Hippocampal formation (tissue), 2 donors: ENCODE measurements at regions not wholly inside any gene's neighbourhood (a gene's known extent, or its start where the extent isn't known, plus 50 kb on each side); places are given as distances from the start of the nearest gene placed in this dataset.

Experiments
- DNase-seq, 2 donors: peaks; one replicate each; lab custom pipeline; 2025; lab: John Stamatoyannopoulos, UW

DNA sequence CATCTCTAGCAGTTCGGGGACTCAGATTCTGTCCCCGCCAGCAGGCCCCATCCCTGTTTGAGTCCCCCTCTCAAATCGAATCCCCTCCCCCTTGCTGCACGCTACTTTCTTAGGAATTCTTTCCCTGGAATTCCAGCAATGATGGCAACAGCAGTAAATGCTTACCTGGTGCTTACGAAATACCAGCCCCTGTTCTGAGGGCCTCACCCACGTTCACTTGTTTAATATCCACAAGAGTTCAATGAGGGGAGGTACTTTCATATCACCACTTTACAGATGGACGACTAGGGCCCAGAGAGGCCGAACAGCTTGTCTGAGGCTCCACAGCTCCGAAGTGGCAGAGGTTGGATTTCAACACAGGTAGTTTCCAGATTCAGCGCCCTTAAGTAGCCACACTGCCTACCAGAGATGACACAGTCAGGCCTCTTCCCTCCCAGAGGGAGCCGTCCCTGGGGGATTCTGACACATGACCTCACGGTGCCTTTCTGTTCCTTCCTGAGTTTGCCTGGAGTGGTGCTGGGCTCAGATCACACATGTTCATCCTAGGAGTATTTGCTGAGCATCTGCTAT lies 120.7 kb upstream of the GSE1 start:
- DNase-seq, result no peak

DNA sequence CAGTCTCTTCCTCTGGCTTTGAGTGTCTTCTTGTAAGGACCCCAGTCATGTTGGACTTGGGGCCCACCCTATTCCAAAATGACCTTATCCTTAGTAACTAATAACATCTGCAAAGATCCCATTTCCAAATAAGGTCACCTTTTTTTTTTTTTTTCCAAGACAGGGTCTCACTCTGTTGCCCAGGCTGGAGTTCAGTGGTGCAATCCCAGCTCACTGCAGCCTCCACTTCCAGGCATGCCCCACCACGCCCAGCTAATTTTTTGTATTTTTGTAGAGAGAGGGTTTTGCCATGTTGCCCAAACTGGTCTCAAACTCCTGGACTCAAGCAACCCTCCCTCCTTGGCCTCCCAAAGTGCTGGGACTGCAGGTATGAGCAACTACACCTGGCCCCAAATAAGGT lies 118.8 kb upstream of the GSE1 start:
- no peak for DNase-seq

DNA sequence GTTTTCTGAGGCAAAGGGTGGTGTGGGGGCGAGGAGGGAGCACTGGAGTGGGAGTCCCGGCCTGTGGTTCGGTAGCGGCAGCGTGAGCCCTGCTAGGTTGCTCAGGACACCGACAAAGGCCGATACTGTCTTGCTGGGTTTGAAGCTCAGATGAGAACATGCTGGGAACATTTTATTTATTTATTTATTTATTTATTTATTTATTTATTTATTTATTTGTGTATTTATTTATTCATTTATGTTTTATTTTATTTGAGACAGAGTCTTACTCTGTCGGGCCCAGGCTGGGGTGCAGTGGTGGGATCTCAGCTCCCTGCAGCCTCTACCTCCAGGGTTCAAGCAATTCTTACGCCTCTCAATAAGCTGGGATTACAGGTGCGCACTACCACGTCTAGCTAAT lies 117.9 kb upstream of the GSE1 start:
- DNase-seq, result no peak

DNA sequence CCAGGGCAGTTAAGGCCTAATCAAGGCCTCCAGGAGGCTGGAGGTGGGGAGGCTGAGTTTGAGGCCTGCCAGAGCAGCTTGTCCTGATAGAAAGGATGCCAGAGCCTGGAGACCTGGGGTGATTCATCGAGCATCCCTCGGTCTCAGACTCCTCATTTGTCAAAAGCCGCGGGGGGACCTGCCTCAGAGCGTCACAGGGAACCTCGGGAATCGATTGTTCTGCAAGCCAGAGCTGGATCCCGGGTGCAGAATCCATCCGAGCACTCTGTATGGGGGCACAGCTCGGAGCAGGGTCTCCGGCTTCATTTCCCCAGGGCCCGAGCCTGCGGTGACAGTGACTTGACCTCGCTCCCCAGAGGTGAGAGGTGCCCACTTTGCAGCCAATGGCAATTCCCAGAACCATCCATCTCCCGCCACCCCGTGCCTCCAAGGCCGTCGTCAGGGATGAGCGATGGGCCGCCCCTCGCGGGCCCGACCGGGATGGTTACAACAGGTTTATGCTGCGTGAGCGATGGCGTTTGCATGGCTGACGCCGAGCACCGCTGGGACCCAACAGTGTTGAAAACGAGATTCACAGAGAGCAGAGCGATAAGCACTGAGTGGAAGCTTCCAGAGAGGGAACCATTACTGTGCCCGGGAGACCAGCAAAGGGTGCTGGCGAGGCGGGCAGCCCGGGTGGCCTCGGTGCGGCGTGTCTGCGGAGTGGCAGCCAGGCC lies 117.1 kb upstream of the GSE1 start:
- DNase-seq, result no peak

DNA sequence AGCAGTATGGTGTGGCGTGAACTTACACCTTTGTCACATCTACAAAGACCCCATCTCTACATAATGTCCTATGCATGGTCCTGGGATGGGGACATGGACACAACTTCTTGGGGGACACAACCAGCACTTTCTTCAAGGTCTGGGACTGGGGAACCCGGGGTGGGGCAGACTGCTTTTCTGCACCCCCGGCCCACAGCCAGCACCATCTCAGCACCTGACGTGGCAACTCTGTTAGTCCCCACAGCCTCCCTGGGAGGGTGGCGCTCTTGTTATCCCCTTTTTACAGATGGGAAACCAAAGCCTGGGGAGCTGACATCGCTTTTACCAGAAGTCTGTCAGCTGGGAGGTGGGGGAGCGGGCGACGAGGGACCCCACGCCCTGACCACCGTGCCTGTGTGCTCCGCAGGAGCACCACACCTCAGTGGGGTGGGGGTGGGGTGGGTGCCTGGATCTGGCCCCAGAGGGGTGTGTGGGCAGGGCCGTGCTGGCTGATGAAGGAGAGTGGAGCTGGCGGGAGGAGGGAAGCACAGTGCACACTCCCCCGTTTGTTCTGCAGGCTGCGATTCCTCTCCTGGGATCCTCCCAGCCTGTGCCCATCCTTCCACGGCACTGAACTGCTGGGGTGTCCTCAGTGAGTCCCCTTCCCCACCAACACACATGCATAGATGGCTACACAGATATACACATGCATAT lies 115.4 kb upstream of the GSE1 start:
- no peak for DNase-seq

DNA sequence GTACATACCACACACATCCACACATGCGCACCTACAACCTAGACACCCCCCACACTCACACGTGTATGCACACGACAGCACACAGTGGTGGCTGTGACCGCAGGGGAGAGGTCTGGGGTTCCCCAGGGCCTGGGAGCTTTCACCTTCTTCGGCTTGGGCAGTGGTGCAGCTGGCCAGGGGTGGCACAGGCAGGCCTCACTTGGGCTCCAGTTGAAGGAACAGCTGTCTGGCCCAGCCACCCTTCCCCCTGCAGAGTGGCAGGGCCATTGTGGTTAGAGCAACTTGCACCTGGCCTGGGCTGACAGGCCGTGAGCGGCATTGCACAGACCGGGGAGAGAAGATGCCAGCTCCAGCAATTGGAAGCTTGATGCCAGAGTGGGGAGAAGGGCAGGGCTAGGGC lies 114.5 kb upstream of the GSE1 start:
- no peak for DNase-seq

DNA sequence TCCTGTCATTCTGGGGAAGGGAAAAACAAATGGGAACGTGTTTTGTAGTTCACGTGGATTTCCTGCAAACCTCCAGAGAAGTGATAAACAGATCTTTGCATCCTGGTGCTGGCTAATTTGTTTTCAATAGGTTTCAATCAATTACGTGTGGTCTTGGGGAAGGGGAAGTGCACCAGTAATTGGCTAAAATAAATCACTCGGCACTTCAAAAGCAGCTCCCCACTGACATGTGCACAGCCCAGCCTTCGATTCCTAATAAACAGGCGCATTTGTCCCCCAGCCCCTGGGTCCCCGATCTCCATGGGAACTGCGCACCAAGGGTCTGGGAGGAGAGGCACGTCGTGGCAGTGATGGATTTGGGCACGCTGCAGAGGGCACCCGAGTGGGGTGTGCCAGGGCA lies 112.9 kb upstream of the GSE1 start:
- DNase-seq, result no peak

DNA sequence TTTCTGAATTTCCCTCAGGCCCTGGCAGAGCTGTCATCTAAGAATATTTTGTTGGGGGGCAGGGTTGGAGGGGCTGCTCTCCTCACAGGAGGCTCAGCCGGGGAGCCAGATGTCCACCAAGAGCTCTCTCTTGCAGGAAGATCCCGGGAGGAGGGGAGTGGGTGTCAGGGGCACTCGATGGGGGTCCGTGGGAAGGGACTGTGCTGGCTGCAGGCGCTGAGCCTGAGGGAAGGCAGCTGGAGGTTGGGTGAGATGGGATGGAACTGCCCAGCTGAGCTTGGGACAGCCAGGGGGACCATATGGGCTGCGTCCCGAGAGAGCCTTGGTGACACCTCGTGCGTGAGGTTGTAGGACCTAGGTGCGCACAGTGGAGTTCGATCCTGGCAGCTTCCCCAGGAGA lies 111.2 kb upstream of the GSE1 start:
- DNase-seq, result no peak

DNA sequence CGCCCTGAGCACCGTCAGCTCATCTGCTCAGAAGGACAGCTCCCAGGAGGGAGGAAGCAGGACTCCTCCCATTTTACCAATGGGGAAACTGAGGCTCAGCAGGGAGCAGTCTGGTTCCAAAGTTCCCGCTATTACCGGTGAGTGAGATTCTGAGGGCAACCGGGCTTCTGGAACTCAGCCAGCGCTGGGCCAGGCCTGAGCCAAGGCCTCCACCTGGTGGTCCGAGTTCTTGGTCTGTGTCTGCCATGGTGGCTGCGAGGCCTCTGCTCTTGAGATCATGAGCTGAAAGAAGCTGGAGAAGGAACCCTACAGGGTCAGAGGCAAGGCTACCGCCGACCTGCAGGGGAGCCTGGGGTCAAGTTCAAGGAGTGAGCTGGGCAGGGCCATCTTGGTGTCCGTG lies 110.8 kb upstream of the GSE1 start:
- no peak for DNase-seq

DNA sequence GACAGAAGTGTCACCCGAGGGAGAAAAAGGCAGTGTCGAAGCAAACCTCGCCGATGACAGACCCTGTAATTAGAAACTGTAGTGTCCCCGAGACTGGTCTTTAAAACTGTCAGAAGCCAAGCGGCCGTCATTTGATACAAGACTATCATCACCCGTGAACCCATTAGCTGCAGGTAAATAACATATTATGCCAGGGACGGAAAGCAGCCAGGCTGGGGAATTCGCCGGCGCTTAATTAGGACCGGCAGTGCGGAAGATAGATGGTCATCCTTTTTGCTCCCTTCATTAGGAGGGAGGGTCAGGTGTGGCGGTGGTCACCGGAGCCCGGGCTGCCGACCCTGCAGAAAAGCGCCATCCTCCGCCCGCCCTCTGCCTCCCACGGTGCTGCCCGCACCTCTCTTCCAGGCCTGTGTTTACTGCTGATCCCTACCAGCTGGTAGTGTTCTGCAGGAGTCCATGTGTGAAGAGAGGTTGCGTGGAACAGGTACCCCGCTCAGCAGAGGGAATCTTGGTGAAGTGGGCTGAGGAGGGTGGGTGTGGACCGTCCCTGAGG lies 109.4 kb upstream of the GSE1 start:
- no peak for DNase-seq

DNA sequence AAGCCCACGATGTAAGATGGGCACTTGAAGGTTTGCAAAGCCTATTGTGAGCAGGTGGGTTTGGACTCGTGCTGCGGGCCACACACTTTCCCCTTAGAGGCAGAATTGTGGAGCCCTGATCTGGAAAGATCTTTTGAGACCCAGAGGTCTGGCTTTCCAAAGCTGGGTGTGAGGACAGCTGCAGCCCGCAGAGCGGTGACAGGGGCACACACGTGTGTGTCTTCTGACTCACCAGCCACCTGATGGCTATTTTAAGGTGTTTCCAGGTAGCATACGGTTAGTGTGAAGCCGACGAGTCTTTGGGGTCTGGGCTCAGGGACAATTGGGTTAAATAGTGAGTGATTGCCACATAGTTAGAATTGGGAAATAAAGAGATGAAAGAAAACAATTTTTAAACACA lies 108.9 kb upstream of the GSE1 start:
- no peak for DNase-seq

DNA sequence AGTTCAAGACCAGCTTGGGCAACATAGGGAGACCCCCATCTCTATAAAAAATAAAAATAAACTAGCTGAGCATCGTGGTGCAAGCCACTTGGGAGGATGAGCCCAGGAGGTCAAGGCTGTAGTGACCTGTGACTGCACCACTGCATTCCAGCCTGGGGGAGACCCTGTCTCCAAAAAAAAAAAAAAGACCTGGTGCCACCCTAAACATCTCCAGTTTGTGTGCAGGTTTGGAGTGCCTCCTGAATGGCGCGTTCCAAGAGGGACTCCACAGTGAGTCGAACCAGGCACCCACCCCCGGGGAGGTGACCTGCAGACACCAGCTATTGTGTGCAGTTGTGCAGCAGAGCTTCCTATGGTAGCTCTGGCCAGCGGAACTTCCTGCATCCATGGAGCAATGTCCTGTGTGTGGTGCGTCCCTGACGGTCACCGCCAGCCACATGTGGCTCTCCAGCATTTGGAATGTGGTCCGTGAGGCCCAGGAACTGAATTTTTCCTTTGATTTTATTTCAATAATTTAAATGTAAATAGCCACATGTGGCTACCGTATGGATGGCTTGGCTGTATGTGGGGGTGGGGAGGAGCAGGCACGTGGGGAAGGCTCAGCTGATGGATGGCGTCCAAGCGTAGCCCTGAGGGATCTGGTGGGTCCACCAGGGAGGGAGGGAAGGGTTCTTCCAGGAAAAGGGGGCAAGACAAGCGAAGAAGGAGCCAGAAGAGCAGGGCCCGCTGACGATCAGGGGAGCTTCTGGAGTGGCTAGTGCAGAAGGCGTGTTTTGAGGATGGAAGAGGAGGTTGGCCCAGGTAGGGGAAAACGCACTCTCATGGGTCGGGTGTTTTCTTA lies 107.1 kb upstream of the GSE1 start:
- no peak for DNase-seq

DNA sequence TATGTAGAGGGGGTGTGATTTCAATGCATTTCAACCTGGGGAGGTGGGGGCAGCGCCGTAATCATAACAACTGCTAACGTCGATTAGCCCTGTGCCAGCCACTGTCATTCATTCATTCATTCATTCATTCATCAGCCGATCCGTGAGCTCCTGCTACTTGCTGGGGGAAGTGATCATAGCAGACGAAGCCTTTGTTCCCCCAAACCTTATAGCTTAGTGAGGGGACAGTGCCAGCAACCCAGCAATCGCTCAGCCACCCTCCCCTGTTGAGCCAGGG lies 106.5 kb upstream of the GSE1 start:
- no peak for DNase-seq

DNA sequence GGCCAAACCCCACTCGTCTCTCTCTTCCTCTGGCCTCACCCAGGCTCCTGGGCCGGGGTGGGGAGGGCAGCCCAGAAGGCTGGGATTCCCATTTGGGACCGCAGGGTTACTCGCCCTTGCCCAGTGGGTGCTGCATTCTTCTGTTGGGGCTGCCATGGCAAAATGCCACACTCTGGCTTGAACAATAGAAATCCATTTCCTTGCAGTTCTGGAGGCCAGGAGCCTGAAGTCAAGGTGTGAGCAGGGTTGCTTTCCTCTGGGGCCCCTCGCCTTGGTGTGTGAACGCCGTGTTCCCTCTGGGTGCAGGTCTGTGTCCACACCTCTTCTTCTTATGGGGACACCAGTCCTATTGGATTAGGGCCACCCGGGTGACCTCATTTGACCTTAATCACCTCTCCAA lies 105.8 kb upstream of the GSE1 start:
- no peak for DNase-seq

DNA sequence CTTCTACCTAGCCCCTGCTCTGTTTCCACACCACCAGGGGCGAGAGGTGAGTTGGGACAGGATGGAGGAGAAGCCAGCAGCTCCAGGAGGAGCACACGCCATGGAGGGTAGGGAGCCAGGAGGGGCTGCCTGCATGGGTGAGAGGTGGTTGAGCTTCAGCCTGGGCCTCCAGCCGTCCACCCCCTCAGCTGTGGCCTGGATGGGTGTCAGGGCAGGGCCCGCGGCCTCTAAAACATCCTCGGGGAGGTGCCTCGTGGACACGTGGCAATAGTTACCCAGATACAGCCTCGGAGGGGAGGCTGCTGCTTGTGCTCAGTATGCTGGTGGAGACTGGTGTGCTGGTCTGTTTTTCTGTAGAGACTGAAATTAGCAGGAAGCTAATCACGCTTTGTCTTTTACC lies 104.7 kb upstream of the GSE1 start:
- DNase-seq, result no peak

DNA sequence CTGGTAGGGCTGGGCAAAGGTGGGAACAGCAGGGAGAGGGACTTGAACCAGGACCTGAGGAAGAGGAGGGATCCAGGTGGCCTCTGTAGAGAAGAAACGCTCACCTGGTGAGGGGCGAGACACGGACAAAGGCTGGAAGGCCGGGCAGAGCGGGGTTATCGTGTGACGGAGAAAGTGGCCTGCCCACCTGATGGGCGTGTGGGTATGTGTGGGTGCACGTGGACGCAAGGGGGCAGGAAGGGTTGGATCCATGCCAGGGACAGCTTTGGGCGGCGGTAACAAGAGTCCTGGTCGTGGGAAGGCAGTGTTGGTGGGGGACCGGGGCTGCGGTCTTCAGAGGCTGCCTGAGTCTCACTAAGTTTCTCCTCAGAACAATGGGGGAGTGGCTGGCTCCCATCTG lies 104.1 kb upstream of the GSE1 start:
- DNase-seq, result no peak

DNA sequence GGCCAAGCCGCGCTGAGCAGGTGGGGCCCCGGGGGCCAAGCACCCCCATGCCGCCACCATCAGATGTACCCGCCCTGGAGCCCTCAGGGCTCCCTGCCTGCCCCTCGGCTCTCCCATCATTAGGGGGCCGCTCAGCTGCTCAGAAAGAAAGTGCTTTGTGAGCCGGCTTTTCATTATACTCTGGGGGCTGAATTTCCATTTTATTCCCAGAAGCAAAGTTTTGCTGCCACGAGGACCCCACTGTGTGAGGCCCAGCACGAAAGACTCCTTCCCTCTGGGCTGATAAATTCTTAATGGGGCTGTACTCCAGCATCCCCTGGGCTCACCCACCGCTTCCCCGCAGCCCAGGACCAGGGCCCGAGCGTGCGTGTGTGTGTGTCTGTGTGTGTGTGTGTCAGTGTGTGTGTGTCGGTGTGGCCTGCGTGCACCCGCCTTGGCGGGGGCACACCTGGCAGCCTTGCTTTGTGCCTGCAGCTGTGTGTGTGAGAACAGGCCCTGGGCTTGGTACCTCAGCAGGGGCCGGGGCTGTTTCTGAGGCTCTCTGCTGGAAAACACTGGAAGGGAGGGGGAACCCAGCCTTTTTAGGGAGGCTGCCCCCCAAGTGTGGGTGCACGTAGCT lies 103.0 kb upstream of the GSE1 start:
- no peak for DNase-seq

DNA sequence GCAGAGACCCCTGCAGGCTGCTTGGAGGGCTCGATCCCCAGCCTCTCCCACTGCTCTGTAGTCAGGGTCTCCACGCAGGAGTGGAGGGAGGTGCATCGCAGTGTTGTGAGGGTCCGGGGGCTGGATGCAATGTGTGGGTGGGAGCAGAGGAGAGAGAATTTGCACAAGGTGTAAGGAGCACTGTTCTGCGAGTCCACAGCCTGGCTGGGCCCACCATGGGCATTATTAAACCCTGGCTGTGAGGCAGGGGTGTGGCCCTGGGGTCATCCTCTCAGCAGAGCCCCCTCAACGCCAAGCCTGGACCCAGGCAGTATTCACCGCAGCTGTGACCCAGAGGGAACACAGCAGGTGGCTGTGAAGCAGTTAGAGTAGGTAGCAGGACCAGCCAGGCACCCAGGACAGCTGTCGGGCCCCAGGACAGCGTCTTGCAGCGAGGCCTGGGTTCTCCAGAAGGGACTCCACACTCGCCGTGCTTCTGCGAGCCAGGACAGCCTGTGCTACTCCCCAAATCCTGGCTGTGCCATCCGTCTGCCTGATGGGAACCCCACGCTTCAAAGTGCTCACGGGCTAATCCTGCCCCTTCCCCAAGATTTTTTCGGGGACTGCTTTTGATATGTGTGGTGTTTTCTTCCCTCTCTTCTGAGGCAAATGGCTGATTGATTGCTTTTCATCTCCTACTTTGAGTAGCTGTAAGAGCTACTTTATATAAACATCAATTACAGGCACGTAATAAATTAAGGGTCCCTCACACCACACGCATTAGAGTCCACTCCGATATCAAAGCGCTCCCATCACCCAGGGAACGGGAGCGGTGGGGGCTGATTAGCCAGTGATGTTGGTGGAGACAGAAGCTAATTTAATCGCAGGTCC lies 100.9 kb upstream of the GSE1 start:
- no peak for DNase-seq

DNA sequence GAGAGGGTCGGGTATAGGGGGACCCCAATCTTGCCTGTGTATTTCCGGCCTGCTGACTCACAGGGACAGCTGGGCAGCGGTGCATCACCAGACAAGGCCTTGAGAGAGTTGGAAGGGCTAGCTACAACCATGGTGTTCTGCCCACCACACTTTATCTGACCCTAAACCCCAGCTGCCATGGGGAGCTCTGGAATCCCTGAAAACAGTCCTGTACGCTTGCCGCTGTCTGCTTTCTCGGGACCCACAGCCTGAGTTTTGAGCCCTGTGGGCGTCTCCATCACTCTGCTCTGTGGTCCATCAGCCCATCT lies 100.4 kb upstream of the GSE1 start:
- DNase-seq, result no peak

DNA sequence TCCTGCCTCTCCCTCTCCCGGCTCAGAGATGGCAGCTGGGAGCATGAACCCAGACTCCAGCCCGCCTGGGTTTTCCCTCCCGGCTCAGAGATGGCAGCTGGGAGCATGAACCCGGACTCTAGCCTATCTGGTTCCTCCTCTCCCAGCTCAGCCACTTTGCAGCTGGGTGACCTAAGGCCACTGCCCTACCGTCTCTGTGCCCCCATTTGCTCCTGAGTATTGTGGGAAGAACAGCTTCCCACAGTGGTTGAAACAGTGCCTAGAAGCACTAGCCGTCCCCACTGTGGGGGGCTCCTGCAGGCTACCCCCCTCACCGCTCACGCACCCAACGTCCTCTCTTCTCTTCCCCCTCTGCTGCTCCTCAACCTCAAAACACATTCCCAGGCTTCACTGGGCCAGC lies 99.9 kb upstream of the GSE1 start:
- no peak for DNase-seq

DNA sequence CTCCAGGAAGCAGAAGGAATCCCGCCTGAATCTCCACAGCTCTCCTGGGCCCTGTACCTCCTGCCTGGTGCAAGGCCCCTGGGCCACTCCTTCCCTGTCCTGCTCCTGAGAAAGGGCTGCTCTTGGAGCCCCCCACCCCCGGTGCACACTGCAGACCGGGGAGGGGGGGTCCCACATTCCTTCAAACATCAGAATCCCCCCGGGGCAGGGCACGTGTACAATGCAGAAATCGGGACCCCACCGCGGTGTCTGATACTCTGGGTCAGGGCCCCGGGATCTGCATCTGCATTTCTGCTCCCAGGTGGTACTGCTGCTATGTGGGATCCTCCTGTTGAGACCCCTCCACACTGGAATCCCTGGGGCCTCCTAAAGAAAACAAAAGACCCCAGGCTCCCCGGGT lies 99.5 kb upstream of the GSE1 start:
- no peak for DNase-seq

DNA sequence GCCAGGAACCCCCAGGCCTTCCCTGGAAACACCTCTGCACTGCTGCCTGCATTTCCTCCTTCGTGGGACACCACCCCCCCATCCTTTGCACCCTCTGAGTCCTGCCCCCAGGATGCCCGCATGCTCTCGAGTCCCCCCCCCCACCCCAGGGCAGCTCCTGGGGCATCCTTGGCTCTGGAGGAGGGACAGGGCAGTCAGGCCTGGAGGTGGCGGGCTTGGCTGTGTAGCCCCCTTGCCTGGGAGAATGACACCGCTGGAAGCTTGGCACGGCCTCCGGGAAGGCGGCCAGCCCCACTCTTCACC lies 98.9 kb upstream of the GSE1 start:
- peak in 1 of 2 donors; percentile 6 for DNase-seq
